DMS 273 treated with DMSO at 0.1 percent for 48 hours (cell line): ENCODE measurements at regions not wholly inside any gene's neighbourhood (a gene's known extent, or its start where the extent isn't known, plus 50 kb on each side); places are given as distances from the start of the nearest gene placed in this dataset.
"Not testable (repeated sequence)": the region's sequence is repeated elsewhere in the genome, so short reads cannot be mapped to it uniquely, and the experiment has no call there.

Experiments
- DNase-seq: peaks from one replicate; lab custom pipeline; 2025; lab: John Stamatoyannopoulos, UW

DNA sequence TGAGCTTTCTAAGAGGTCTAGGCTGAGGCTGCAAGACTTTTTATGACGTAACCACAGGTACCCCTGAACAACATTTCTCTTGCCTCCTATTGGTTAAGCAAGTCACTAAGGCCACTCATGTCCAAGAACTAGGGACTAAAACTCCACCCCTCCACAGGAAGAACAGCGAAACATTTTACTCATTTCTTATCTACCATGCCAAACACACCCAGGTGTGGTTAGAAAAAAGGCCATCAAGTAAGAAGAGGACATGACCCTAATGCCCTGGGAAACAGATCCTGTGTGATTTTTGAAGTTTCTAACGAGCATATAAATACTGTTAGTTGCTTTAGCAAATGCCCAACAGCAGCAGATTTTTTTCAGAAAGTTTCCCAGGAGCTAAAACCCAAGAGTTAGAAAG lies 282.4 kb upstream of the DYNLRB2 start:
- DNase-seq = no peak

DNA sequence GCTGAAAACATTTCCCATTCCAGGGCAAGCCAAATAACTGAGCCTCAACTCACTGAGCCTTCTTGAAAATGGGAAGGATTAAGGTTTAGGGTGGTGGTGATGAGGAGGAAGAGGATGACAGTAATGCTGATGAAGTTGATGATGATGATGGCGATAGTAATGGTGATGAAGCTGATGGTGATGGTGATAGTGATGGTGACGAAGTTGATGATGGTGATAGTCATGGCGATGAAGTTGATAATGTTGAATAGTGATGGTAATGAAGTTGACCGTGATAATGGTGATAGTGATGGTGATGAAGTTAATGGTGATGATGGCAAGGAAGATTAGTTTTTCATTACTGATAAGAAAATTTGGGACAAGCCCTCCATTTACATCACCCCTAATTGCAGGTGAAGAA lies 285.8 kb upstream of the DYNLRB2 start:
- DNase-seq = no peak

DNA sequence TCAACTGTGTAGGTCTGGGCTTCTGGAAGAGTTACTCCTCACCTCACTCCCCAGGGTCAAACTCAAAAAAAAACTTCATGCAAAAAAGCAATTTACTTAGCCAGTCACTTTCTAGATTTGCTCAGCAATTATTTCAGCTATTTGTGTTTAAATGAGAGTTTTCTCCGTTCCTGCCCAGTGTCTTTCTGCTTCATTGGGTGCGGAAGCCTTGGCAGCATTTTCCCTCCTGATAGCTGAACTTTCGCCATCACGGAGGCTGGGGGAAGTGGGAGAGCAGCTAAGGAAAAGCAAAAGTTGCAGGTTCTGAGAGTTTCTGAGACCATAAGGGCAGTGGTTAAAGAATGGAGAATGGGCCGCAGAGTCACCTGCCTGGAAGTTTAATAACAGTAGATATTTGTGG lies 287.1 kb upstream of the DYNLRB2 start:
- no peak for DNase-seq

DNA sequence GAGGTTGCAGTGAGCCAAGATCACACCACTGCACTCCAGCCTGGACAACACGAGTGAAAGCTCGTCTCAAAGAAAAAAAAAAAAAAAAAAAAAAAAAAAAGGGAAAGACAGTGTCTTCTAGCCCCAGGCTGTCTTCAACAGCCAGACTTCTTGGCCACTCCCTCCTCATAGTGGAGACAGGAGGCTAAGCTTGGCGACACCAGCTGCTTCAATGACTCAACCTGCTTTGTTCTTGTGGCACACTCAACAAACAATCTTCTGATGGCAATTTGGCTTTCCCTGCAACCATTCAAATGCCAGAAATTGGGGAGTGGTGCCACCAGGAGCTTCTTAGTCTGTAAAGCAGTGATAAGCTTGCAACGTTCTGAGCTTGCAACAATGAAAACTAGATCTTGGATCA lies 290.4 kb upstream of the DYNLRB2 start:
- DNase-seq = no peak

DNA sequence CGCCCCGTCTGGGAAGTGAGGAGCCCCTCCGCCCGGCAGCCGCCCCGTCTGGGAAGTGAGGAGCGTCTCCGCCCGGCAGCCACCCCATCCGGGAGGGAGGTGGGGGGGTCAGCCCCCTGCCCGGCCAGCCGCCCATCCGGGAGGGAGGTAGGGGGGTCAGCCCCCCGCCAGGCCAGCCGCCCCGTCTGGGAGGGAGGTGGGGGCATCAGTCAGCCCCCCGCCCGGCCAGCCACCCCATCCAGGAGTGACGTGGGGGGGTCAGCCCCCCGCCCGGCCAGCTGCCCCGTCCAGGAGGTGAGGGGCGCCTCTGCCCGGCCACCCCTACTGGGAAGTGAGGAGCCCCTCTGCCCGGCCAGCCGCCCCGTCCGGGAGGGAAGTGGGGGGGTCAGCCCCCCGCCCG lies 297.5 kb upstream of the DYNLRB2 start:
- not testable (repeated sequence) for DNase-seq

DNA sequence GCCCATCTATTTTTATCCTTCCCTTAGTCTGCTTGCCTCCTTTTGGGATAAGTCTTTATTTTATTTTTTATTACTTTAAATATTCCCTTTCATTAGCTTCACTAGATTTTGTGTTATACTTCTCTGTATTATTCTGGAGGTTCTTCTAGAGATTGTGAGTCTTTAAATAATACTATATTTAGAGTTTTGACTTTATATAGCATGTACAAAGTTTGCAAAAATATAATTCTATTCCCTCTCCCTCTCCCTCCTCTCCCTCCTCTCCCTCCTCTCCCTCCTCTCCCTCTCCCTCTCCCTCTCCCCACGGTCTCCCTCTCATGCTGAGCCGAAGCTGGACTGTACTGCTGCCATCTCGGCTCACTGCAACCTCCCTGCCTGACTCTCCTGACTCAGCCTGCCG lies 298.5 kb upstream of the DYNLRB2 start:
- DNase-seq = not testable (repeated sequence)

DNA sequence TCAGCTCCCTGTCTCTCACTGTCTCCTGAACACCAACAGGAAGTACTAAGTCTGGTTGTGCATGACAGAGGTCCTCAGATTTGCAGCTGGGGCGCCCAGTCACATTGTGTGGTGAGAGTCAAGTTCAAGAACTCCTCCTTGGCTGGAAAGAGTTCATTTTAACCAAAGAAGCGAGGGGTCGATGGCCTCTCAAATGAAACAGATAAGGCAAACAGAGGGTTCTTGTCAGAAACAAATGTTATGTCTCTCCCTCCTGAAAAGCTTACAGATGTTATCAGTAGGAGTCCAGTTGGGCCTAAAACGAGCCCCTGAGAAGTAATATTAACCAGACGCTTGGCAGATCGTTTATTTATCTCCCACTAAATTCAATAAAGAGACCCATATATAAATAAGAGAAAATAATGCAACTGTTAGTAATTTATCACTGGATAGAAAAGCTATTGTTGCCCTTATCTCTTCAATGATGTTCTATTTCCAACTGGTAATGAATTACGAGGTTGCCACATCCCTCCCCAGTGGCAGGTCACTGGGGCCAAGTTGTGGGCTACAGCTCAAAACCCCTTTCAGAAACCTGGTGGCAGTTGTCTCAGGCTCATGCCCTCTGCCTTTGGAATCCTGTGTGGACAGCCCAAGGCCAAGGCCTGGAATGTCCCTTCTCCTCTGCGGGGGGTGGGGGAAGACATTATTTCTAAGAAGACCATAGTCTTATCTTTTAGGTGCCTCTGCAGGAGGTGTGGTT lies 307.5 kb upstream of the DYNLRB2 start:
- no peak for DNase-seq

DNA sequence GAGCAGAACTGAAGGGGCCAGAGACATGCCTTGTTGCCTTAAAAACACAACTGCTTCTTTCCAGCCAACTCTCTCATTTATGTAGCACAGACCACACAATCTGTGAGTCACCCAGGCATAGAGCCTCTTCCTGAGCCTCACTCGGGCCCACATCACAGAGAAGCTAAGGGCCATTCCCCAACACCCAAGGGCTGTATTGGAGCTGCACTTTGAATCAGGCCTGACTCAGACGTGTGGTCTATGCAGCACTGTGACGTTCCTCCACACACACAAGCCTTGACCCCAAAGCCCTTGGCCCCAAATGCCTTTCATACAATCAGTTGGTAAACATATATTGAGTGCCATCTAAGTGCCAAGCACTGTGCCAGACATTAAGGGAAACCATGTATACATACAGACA lies 308.9 kb upstream of the DYNLRB2 start:
- no peak for DNase-seq

DNA sequence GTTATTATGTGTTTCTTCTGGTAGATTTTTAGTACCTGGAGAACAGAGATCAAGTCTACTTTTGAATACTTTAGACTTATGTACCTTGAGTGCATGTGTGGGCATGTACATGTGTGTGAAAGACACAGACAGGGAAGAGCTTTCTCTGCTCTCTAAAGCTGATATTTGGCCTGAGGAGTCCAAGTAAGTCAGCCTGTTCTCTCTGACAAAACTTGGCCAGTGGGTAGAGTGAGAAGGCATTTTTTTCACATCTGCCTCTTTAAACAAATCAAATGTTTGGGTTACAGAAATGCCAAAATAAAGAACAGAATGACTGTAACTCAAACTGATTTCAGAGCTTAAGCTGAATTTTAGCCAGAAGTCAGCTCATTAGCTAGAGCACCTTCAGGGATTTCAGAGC lies 309.7 kb upstream of the DYNLRB2 start:
- DNase-seq = no peak

DNA sequence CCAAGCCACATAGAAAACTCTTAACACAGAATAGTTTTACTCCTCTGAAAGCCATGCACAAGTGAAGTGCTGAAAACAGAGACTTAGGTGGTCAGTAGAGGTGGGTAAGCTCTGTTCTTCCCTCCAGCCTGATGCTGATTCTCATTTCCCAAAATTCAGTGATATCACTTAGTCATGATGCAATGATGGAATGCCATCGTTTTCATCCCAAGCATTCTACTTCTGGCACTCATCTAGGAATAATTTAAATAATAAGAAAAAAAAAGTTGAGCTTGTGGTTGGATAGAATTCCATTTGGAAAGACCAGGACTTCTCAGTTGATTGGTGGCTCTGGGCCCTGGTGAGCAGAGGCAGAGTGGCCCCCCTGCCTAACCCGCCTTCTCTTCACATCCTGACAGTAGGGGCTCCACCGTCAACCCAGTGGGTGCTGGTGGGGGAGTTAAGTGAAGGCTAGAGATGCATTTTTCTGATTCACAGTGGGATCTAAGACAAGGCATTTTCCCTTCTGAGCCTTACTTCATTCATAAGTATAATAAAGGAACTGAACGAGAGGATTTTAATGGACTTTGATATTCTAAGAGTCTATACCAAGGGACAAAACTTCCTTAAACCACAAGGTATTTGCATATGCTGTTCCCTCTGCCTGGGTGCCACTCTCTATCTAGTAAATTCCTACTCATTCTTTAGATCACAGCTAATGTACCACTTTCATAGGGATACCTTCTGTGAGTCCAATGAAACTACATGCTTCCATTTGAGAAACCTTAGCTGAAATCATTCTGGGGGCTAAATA lies 310.3 kb upstream of the DYNLRB2 start:
- no peak for DNase-seq

DNA sequence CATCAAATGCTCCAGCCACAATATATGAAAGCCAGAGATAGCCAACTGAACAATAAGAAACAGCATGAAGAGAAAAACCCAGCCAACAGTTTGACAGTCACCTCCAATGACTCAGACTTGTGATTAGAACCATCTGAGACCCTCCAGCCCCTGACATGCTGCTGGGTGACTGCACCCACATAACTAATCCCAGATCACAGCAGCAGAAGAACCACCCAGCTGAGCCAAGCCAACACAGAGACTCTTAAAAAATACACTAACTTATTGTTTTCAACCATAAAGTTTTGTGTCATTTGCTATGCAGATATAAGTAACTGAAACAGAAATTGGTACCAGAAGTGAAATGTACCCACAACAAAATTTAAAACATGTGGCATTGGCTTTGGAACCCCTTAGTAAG lies 314.3 kb upstream of the DYNLRB2 start:
- no peak for DNase-seq

DNA sequence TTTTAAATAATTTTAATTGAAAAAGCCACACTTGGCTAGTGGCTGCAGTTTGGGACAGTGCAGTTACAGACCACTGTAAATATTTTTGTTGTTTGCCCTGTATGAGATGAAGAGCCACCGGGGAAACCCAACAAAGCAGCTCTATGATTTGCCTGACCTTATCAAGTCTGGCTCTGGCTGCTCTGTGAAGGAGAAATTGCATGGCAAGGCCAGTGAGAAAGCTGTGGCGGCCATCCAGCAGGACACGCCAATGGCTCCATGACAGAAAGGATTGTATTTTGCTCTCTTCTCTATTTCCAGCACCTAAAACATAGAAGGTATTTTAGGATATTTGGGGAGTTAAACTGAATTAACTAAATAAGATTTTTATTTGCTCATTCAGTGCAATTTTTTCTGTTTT lies 330.0 kb upstream of the DYNLRB2 start:
- no peak for DNase-seq

DNA sequence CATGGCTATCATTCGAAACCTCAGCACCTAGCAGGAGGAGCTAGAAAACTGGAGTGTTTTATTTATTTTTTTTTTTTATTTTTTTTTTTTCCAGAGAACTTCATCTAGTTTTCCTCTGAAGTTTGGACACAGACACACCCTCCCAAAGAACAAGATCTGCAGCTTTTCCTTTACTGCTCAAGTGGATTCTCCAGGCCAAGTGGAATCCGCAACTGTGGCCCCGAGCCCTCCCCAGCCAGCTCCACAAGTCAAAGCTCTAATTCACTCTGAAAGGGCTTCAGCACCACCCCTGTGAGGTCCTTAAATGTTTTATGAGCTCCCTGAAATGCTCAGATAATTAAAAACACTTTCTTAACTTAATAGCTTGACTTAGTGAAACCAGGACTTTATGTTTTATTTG lies 332.1 kb upstream of the DYNLRB2 start:
- DNase-seq = no peak

DNA sequence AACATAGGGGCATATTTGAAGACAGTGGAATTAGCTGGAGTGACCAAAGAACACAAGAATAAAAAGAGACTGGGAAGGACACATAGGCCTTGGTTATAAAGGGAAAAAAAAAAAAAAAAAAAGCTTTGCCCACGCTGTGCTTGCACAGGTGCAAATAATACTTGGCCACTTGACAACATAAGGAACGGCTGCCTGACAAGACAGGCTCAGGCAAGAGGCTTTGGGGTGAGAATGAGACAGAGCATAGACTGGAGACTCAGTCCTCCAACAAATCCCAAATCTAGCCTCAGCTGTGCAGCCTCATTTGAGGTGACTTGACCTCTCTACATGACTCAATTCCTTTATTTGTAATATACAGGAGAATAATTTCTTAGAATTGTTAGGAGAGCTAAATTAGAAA lies 332.8 kb upstream of the DYNLRB2 start:
- no peak for DNase-seq

DNA sequence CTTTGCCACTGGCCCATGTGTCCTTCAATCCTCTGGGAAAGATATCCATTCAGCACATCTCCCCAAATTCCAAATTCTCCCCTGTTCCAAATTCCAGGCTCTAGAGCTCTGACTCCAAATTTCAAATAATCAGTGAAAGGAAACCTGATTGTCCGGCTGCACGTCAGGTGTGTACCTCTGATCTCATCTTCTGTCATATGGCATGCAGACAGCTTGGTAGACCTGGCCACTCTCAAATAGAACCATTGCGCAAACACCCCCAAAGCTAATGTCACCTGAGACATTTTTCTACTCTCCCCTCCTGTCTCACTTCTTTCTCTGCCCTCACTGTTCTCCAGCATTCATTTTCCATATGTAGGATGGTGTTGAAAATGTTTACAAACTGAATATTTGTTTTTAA lies 337.0 kb upstream of the DYNLRB2 start:
- DNase-seq = no peak

DNA sequence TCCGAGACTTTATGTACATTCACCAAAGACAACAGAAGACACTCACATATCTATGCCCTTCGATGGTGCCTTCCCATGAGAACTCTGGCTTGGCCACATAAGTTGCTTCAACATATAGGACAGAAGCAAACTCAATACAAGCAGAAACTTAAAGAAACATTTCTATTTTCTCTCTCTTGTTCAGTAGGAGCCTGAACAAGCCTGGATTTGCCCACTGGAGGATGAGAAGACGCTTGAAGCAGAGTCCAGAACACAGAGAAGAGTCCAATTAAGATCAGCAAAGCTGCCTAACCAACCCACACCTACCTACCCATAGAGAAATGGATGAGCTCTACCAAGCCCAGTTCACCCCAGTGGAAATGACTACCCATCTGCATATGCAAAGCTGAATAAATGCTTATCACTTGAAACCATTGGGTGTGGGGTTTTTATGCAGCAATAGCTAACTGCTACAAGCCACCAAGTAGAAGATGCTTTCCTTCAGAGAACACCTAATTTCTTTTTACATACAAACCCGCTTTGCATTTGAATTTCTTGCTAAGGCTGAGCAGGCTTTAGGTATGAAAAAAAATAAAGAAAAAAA lies 337.9 kb upstream of the DYNLRB2 start:
- no peak for DNase-seq

DNA sequence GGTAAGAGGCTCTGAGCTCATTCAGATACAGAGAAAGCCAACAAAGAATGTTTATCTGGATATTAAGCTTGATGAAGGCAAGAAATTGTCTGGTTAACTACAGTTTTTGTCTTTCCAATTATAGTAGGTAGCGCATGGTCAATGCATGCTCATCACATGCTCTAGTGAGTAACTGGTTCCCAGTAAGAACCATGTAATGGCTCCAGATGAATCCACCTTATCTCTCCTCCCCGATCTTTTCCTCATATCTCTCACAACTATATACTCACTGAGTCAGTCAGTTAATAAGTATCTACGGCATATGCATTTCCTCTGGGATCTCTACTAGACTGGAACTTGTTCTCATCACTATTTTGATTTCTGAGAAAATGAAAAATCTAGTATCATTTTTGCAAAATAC lies 340.7 kb upstream of the DYNLRB2 start:
- DNase-seq = no peak

DNA sequence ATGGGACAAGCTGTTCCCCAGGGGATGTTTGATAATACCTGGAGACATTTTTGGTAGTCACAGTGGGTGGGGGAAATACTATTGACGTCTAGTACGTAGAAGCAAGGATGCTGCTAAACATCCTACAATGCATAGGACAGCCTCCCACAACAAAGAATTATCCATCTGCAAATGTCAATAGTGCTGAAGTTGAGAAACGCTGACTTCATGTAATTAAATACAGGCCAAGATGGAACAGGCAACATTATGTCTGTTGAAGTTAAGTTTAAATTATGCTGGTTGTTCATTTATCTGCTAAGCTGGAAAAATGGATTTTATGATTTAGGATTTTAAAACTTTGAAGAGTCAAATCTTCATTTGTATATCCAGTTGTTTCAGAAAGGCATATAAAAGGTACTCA lies 341.2 kb upstream of the DYNLRB2 start:
- no peak for DNase-seq

DNA sequence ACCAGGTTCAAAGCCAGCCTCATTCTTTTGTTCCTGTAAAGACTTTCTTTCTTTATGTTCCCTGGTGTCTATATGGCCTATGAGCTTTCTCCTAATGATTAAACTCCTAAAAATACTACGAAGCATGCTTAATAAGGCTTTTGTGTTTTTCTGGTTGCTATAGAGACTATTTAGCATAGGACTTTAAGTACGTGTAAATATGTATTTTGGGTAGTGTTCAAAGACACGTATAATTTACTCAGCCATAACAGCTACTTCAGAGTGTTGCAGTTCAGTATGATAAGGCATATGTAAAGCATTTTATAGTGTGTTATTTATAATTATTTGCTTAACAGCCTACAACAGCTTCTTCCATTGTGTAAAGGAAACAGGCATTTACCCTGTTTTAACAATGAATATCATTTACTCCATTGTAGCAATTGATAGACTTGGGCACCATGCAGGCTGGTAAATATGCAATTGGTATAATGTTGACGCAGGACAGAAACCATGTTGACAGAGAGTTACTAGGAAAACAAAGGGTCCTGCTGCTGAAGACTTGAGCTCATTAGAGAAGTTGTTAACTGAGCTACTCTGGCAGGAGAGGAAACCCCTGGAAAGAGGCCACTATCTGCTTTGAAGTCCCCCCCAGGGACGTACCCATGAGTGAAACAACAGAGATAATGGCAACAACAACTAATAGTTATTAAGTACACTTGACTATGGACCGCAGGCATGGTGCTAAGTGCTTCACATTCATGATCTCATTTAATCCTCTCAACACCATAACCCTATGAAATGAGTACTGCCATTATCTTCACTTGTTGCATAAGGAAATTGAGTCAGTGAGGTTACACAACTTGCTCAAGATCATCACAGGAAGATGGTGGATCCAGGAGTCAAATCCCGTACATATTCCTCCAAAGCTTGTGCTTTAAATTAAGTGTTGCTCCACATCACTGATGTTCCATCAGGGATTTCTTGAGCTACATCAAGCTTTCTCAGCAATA lies 342.2 kb upstream of the DYNLRB2 start:
- DNase-seq = no peak

DNA sequence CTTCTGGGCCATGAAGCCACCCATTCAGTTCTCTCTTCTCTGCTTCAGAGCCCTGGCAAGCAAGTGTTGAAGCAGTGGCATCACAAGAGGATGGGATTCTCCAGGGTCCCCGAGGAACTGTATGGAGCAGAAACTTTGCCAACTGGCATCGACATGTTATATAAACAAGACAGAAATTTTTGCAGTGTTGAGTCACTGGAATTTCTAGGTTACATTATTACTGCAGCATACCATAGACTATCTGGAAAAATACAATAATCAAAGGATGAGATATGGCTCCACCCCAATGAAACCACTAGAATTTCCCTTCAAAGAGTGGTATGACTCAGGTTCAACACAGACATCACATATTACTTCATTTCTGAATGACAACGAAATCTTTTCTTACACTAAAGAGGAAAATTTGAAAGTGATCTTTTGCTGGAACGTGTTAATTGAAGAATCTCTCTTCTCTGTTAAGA lies 343.0 kb upstream of the DYNLRB2 start:
- DNase-seq = no peak

DNA sequence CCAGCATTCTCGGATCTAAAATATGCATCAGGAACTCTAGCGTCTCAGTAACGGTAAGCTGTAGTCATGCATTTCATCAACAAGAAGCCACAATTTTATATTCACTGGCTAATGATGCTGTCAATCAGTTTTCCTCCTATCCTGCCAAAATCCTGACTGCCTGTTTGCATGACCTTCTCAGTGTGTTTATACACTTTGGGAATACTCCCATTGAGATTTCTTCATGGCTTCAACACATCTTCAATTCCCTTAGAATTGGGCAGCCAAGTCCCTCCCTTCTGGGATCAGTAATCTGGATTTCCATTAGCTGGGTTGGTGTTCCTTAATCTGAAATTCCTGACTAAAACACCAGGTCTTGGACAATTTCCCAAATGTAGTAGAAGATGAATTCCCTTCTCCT lies 348.9 kb upstream of the DYNLRB2 start:
- no peak for DNase-seq
